HFF-Myc (cell line): ENCODE measurements at regions not wholly inside any gene's neighbourhood (a gene's known extent, or its start where the extent isn't known, plus 50 kb on each side); places are given as distances from the start of the nearest gene placed in this dataset.

Experiments used
- DNase-seq: peaks from one replicate; pipeline ENCODE4 v3.0.0-alpha.2; 2011; ENCODE audit warnings: low read depth; ENCODE audit errors: extremely low read depth
- H3K4me3 ChIP-seq: replicated peaks from 2 replicates; pipeline ENCODE4 v1.5.1; 2011; ENCODE audit warnings: low read depth, mild to moderate bottlenecking, control low read depth, low read length
- TF ChIP-seq, protein P1 (sequence below): IDR thresholded peaks from 2 replicates; pipeline ENCODE4 v1.5.1; 2012; ENCODE audit warnings: mild to moderate bottlenecking, low read depth, low read length, control low read depth; ENCODE audit errors: missing control alignments

DNA sequence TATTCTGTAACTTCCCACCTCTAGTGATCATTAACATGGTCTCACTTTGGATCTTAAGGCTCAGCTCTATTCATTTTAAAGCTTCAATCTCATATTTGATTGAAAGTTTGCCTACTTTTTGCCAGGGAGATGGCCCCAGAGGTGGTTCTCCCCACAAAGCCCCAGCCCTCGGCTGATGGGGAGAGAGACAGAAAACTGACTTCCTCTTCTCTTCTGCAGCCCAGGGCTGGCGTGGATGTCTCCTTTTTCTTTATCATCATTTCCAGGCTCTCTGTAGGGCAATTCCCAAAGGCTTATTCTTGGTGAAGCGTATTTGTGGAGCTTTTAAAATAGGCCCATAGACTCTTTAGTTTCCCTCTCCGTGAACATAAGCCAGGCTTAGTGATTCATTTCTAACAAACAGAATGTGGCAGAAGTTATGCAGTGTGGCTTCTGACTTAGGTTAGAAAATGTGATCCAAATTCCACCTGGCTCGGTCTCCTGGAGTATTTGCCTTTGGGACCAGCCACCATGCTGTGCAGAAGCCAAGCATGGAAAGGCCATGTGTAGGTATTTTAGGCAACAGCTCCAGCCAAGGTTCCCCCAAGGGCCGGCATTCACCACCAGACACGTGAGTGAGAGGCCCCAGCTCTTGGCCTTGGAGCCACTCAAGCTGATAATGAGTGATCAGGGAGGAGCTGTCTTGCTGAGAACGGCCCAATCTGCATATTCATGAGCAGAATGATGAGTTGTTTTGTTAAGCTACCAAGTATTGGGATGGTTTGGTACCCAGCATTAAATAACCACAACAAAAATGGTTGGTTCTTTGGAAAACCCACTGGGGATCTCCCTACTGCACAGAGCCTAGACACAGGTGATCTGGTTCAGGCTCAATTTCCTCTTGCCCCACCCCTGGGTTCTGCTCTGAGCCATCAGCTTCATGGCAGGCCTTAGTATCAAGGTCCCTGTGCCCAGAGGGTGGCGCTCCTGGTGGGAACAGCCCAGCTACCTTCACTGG lies 353.2 kb upstream of the PROK2 start:
- H3K4me3 ChIP-seq = no peak overlapping the region
- no peak for DNase-seq
- TF ChIP-seq, protein P1, sequence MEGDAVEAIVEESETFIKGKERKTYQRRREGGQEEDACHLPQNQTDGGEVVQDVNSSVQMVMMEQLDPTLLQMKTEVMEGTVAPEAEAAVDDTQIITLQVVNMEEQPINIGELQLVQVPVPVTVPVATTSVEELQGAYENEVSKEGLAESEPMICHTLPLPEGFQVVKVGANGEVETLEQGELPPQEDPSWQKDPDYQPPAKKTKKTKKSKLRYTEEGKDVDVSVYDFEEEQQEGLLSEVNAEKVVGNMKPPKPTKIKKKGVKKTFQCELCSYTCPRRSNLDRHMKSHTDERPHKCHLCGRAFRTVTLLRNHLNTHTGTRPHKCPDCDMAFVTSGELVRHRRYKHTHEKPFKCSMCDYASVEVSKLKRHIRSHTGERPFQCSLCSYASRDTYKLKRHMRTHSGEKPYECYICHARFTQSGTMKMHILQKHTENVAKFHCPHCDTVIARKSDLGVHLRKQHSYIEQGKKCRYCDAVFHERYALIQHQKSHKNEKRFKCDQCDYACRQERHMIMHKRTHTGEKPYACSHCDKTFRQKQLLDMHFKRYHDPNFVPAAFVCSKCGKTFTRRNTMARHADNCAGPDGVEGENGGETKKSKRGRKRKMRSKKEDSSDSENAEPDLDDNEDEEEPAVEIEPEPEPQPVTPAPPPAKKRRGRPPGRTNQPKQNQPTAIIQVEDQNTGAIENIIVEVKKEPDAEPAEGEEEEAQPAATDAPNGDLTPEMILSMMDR = no peak

- TF ChIP-seq, protein P1 = no peak
These were observed 350.7 kb upstream of the PROK2 start for GRCh38 chr3:72135636-72136035.

DNA sequence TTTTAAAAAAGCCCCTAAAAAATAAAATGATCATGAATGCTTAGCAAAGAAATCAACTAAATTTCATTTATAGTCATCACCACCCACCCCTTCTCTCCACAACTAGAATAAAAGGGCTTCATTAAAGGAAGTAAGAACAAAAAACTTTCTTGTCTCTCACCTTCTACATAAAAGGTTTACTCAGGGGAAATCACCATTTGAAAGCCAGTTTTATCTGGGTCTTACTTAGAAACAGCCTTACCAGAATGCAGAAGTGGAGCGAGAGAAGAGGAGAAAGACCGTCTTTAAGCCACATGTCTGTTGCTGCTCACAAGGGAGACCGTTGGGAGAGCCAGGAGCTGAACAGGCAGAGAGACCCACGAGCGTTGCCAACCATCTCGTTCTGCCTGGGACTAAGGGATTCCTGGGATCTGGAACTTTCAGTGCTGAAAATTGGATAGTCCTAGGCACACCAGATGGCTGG lies 350.1 kb upstream of the PROK2 start:
- DNase-seq = no peak
- TF ChIP-seq, protein P1 = no peak
- H3K4me3 ChIP-seq = no peak overlapping the region

More at GRCh38 chr3:72135636-72136035, 350.7 kb upstream of the PROK2 start:
- no peak overlapping the region for H3K4me3 ChIP-seq
- no peak for DNase-seq

DNA sequence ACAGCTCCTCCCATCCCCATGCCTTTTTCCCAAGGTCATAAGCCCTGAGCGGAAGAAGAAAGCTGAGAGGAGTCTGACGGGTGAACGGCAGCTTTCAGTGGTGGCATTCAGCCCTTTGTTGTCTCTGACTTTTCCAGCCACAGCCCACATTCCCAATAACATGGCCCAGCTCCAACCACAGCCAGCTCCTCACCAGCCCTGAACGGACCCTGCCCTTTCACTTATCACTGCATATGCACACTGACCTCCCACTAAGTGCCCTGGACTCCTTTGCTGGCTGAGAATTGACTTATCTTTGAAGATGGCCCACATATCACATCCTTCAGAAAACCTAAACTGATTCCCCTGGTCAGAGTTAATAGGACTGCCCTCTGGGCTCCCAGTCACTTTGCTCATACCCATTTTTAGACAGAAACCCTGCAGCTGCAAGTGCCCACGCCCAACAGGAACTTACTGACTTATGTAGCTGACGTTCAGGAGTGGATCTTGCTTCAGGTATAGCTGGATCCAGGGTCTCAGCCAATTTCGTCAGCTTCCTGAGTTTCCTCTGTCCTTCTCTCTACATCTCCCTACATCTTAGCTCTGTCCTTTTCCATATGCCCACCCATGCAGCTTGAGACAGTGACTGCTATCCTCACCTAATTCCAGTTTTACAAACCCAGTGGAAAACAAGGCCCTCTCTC lies 348.5 kb upstream of the PROK2 start:
- TF ChIP-seq, protein P1 = no peak
- no peak for DNase-seq

DNA sequence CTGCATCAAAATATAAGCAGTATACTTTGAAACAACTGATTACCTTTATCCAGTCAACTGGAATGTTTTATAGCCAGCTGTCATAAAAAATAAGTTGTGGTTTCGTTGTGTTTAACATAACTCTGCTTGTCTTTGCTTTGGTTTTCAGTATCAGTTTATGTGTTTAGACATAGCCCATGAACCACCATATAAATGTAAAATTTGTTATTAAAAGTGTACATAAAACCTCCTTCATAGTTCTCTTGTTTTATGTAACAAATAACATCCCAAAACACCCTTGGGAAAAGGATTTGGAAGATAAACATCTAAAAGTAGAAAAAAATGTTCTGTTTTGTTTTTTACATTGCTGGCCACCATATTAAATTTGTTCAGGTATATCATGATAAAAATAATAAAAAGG lies 347.0 kb upstream of the PROK2 start:
- H3K4me3 ChIP-seq = no peak overlapping the region
- no peak for DNase-seq
- TF ChIP-seq, protein P1 = no peak

More for the DNA sequence above, 348.5 kb upstream of the PROK2 start:
- H3K4me3 ChIP-seq = no peak overlapping the region

DNA sequence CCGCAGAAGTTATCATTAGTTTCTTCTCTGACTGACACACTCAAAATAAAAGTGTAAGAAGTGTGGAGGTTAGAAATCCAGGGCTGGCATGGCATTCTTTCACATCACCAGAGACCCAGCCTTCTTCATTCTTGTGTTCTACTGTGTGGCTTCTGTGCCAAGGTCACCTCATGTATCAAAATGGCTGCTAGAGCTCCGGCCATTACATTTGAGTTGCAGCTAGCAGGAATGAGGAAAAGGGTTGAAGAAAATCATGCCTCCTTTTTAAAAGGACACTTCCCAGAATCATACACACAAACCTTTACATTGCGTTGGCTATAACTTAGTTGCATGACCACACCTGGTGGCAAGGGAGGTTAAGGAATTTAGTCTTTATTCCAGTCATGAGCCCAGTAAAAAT lies 345.6 kb upstream of the PROK2 start:
- TF ChIP-seq, protein P1 = no peak
- DNase-seq = no peak
- no peak overlapping the region for H3K4me3 ChIP-seq
